AG09309 (cell line): ENCODE measurements at regions not wholly inside any gene's neighbourhood (a gene's known extent, or its start where the extent isn't known, plus 50 kb on each side); places are given as distances from the start of the nearest gene placed in this dataset.
A peak's percentile ranks its signal among the peaks of the same experiment; 100 is the strongest.

Experiments
- DNase-seq: peaks from one replicate; pipeline ENCODE4 v3.0.0-alpha.2; 2010; ENCODE audit warnings: low read depth
- H3K4me3 ChIP-seq: 2 replicates; pipeline ENCODE4 v1.5.1; 2011; ENCODE audit warnings: mild to moderate bottlenecking, low read depth, low read length, moderate library complexity; ENCODE audit not compliant: control insufficient read depth
- CTCF ChIP-seq: IDR thresholded peaks from 2 replicates; pipeline ENCODE4 v1.5.1; 2011; ENCODE audit warnings: mild to moderate bottlenecking, low read depth, low read length, inconsistent platforms; ENCODE audit not compliant: insufficient read depth, control insufficient read depth; ENCODE audit errors: missing control alignments

GRCh38 chr3:42013691-42014457 lies 52.0 kb upstream of the ULK4 start:
- no peak for DNase-seq
- no peak for TF ChIP-seq CTCF
- H3K4me3 ChIP-seq: peak overlapping the region; percentile 95

DNA sequence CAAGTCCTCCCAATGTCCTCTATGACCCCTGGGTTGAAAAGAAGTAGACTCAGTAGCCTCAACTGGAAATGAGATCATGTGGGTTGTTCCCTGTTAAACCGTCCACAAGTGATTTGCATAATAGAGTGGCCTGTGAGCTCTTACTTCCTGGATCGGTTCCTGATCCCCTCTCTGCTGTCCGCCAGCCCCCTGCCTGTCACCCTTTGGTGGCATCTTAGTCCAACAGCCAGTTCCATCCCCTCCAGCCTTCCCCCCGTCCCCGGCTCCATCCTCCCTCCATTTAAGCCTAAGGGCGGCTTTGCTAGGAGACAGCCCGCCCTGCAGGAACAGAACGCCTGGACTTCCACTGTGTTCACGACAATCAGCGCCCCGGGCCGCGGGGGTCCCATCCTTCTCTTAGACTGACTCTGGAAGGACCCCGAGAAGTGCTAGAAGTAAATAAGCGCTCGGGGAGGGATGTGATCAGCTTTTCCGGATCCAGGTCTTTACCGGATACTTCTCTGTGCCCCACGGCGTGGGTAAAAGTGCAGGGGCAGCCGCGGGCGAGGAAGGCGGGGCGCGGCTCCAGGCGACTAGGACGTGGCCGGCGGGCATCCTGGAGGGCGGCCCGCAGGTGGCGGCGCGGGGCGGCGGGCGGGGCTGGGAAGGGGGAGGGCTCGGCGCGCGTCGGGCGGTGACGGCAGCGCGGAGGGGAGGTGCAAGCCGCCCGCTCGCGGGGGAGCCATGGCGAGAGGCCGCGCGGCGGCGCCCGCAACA lies 51.2 kb upstream of the ULK4 start:
- no peak for TF ChIP-seq CTCF
- peak overlapping the region; percentile 95 for H3K4me3 ChIP-seq
- DNase-seq: no peak

DNA sequence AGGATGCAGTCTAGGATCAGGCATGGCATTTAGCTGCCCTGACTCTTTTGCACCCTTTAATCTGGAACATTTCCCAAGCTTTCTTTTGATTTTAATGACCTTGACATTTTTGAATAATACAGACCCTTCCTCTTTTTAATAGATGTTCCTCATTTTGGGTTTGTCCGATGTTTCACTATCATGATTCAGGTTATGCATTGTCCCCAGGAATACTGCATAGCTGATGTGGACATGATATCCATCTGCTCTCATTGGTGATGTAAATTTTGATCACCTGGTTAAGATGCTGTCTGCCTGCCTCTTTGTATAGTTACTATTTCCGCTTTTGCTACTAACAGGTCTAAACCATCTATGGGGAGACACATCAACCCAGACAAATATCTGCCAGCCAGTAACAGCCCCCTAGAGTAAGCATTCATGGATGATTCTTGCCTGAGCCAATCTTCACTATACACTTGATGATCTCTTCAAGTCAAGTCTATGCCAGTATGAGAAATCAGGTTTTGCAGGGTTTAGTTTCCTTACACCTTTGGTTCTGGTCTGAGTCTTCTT lies 50.6 kb upstream of the ULK4 start:
- DNase-seq: no peak
- TF ChIP-seq CTCF: no peak
- no peak overlapping the region for H3K4me3 ChIP-seq
